Left forelimb (tissue), 1 donor: ENCODE measurements at regions not wholly inside any gene's neighbourhood (a gene's known extent, or its start where the extent isn't known, plus 50 kb on each side); places are given as distances from the start of the nearest gene placed in this dataset.

Experiments used
- DNase-seq: peaks from one replicate; pipeline ENCODE4 v3.0.0-alpha.2; 2018; ENCODE audit warnings: low spot score

- DNase-seq, result peak; percentile 41
Measured at GRCh38 chr14:101242442-101243385, 318.6 kb upstream of the DIO3 start.

- peak; percentile 31 for DNase-seq
Measured at GRCh38 chr14:101243587-101244338, 317.5 kb upstream of the DIO3 start.

GRCh38 chr14:101246894-101247841, 314.1 kb upstream of the DIO3 start:
- DNase-seq, result peak; percentile 59

- peak; percentile 60 for DNase-seq
Measured at GRCh38 chr14:101247842-101248725, 313.2 kb upstream of the DIO3 start.

- DNase-seq, result no peak
Measured at GRCh38 chr14:101248840-101249675, 312.2 kb upstream of the DIO3 start.

- DNase-seq, result no peak
Measured at GRCh38 chr14:101249676-101250036, 311.6 kb upstream of the DIO3 start.

- DNase-seq, result no peak
Measured at GRCh38 chr14:101250336-101250947, 310.9 kb upstream of the DIO3 start.

GRCh38 chr14:101250948-101251811, 310.1 kb upstream of the DIO3 start:
- no peak for DNase-seq

GRCh38 chr14:101251812-101252442, 309.4 kb upstream of the DIO3 start:
- DNase-seq, result no peak

GRCh38 chr14:101252443-101253214, 308.7 kb upstream of the DIO3 start:
- DNase-seq, result no peak

GRCh38 chr14:101253948-101254347, 307.3 kb upstream of the DIO3 start:
- no peak for DNase-seq

GRCh38 chr14:101254805-101255764, 306.2 kb upstream of the DIO3 start:
- no peak for DNase-seq

GRCh38 chr14:101255765-101256125, 305.6 kb upstream of the DIO3 start:
- DNase-seq, result no peak

GRCh38 chr14:101256266-101256665, 305.0 kb upstream of the DIO3 start:
- no peak for DNase-seq

- no peak for DNase-seq
Measured at GRCh38 chr14:101257551-101257950, 303.7 kb upstream of the DIO3 start.

- no peak for DNase-seq
Measured at GRCh38 chr14:101259748-101260147, 301.5 kb upstream of the DIO3 start.
